ENCODE measurements at regions not wholly inside any gene's neighbourhood (a gene's known extent, or its start where the extent isn't known, plus 50 kb on each side); places are given as distances from the start of the nearest gene placed in this dataset.
"Not testable (repeated sequence)": the region's sequence is repeated elsewhere in the genome, so short reads cannot be mapped to it uniquely, and the experiment has no call there.

DNA sequence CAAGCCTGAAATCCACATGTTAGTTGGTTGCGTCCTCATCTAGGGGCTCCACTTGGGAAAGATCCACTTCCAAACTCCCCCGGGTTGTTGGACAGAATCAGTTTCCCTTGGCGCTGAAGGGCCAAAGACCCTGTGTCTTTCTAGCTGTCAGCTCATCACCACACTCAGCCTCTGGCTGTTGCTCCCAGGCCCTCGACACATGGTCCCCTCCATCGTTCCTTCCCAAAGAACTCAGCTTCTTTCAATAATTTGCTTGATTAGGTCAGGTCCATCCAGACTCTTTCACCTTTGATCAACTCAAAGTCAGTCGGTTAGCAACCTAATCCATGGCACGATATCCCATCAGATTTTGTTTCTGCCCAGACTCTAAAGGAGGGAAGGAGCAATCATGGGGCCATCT lies 254.8 kb upstream of the SULF2 start:
- ATAC-seq: no peak
- WGBS, 3 donors: 75 to 82% (median 81%) methylated on average over 7 of the region's 7 CpGs
- DNase-seq: no peak
- intact Hi-C loops (cut with DNase I): no loop called here
- Histone ChIP-seq H3K4me3 (no peak overlapping the region), H3K9me3 (no peaks in the 10 kb centered on the region), H3K36me3 (ENCODE audit: insufficient read depth in 1 of 2, low read depth in 1 of 2) (no peaks in the 10 kb centered on the region), H3K4me1 (no peaks in the 10 kb centered on the region), H3K27ac (no peak overlapping the region), H3K27me3 (ENCODE audit: insufficient read depth in 3 of 3, low read length in 2 of 3) (peaks cover 0 to 4% (median 0%) of the 10 kb centered on the region in 3 donors)
- no peak for TF ChIP-seq CTCF (IDR thresholded peaks at IDR 0.05)

GRCh38 chr20:48039514-48039913 lies 254.2 kb upstream of the SULF2 start:
- H3K36me3 ChIP-seq (ENCODE audit: insufficient read depth in 1 of 2, low read depth in 1 of 2): no peaks in the 10 kb centered on the region
- no peak for ATAC-seq
- no peak for TF ChIP-seq CTCF (IDR thresholded peaks at IDR 0.05)
- intact Hi-C loops (cut with DNase I): no loop called here
- no peaks in the 10 kb centered on the region for H3K9me3 ChIP-seq
- H3K27ac ChIP-seq: no peak overlapping the region
- H3K4me1 ChIP-seq: no peaks in the 10 kb centered on the region
- DNase-seq: no peak
- 94 to 100% (median 100%) methylated on average over 2 of the region's 2 CpGs for WGBS, 3 donors
- H3K27me3 ChIP-seq (ENCODE audit: insufficient read depth in 3 of 3, low read length in 2 of 3): peaks cover 0 to 4% (median 0%) of the 10 kb centered on the region in 3 donors
- no peak overlapping the region for H3K4me3 ChIP-seq

DNA sequence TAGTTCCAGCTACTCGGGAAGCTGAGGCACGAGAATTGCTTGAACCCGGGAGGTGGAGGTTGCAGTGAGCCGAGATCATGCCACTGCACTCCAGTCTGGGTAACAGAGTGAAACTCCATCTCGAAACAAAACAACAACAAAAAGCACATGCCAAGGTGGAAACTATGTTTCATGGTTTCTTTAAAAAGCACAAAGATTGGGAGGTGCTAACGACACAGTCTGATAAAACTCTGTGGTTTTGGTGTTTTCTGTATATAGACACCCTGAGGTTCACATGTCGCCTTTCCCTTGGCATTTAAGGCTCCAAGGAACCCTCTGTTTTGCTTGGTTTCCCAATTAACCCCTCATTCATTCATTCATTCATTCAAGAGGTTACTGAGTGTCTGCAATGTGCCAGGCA lies 253.4 kb upstream of the SULF2 start:
- H3K36me3 ChIP-seq (ENCODE audit: insufficient read depth in 1 of 2, low read depth in 1 of 2): no peaks in the 10 kb centered on the region
- intact Hi-C loops (cut with DNase I): no loop called here
- WGBS, 3 donors: 79 to 95% (median 86%) methylated on average over 7 of the region's 7 CpGs
- DNase-seq (no peak), ATAC-seq (no peak)
- H3K9me3 ChIP-seq: no peaks in the 10 kb centered on the region
- H3K27ac ChIP-seq: no peak overlapping the region
- no peak for TF ChIP-seq CTCF (IDR thresholded peaks at IDR 0.05)
- no peaks in the 10 kb centered on the region for H3K4me1 ChIP-seq
- H3K27me3 ChIP-seq (ENCODE audit: insufficient read depth in 3 of 3, low read length in 2 of 3): peaks cover 0 to 4% (median 0%) of the 10 kb centered on the region in 3 donors
- no peak overlapping the region for H3K4me3 ChIP-seq

GRCh38 chr20:48037798-48038197 lies 252.5 kb upstream of the SULF2 start:
- DNase-seq; H3K27ac ChIP-seq; H3K4me3 ChIP-seq; H3K36me3 ChIP-seq (ENCODE audit: insufficient read depth in 1 of 2, low read depth in 1 of 2); intact Hi-C loops (cut with DNase I); H3K4me1 ChIP-seq; ATAC-seq; H3K27me3 ChIP-seq (ENCODE audit: insufficient read depth in 3 of 3, low read length in 2 of 3); H3K9me3 ChIP-seq: not testable (repeated sequence)
- 51 to 56% (median 55%) methylated on average over 7 of the region's 7 CpGs for WGBS, 3 donors

GRCh38 chr20:48035961-48036731 lies 250.9 kb upstream of the SULF2 start:
- ATAC-seq: no peak
- Histone ChIP-seq H3K27ac (no peak overlapping the region), H3K4me1 (no peaks in the 10 kb centered on the region), H3K27me3 (ENCODE audit: insufficient read depth in 3 of 3, low read length in 2 of 3) (peaks cover 0 to 4% (median 0%) of the 10 kb centered on the region in 3 donors), H3K9me3 (no peaks in the 10 kb centered on the region), H3K4me3 (no peak overlapping the region), H3K36me3 (ENCODE audit: insufficient read depth in 1 of 2, low read depth in 1 of 2) (no peaks in the 10 kb centered on the region)
- WGBS, 3 donors: 92 to 97% (median 95%) methylated on average over 4 of the region's 4 CpGs
- intact Hi-C loops (cut with DNase I): no loop called here
- no peak for TF ChIP-seq CTCF (IDR thresholded peaks at IDR 0.05)
- DNase-seq: no peak
